Coronary artery (tissue), 2 donors: ENCODE measurements at regions not wholly inside any gene's neighbourhood (a gene's known extent, or its start where the extent isn't known, plus 50 kb on each side); places are given as distances from the start of the nearest gene placed in this dataset.

Experiments used
- DNase-seq: peaks from one replicate; pipeline ENCODE4 v3.0.0-alpha.2; 2017; ENCODE audit warnings: low spot score
- H3K27ac ChIP-seq, 2 donors: fragments of 200-600 bp; sonication (generic); one replicate each; pipeline ENCODE4 v1.5.1; 2016 to 2019
- H3K4me3 ChIP-seq: fragments of 200-600 bp; sonication (generic); 2 replicates; pipeline ENCODE4 v1.5.1; 2016; ENCODE audit warnings: mild to moderate bottlenecking, moderate library complexity
- TF ChIP-seq, protein P1 (sequence below): fragments of 200-600 bp; sonication (generic); IDR thresholded peaks from one replicate; pipeline ENCODE4 v1.5.1; 2019; ENCODE audit warnings: antibody characterized with exemption

- DNase-seq: no peak
- no peak overlapping the region for H3K4me3 ChIP-seq
- TF ChIP-seq, protein P1, sequence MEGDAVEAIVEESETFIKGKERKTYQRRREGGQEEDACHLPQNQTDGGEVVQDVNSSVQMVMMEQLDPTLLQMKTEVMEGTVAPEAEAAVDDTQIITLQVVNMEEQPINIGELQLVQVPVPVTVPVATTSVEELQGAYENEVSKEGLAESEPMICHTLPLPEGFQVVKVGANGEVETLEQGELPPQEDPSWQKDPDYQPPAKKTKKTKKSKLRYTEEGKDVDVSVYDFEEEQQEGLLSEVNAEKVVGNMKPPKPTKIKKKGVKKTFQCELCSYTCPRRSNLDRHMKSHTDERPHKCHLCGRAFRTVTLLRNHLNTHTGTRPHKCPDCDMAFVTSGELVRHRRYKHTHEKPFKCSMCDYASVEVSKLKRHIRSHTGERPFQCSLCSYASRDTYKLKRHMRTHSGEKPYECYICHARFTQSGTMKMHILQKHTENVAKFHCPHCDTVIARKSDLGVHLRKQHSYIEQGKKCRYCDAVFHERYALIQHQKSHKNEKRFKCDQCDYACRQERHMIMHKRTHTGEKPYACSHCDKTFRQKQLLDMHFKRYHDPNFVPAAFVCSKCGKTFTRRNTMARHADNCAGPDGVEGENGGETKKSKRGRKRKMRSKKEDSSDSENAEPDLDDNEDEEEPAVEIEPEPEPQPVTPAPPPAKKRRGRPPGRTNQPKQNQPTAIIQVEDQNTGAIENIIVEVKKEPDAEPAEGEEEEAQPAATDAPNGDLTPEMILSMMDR: no peak
- no peak overlapping the region for H3K27ac ChIP-seq
These were observed 120.3 kb downstream of the PROX1 start for GRCh38 chr1:214108097-214108446.

GRCh38 chr1:214111796-214112195, 124.0 kb downstream of the PROX1 start:
- Histone ChIP-seq H3K4me3 (no peak overlapping the region), H3K27ac (no peak overlapping the region)
- TF ChIP-seq, protein P1: no peak
- DNase-seq: no peak

GRCh38 chr1:214116258-214116657, 128.5 kb downstream of the PROX1 start:
- Histone ChIP-seq H3K4me3 (no peak overlapping the region), H3K27ac (no peak overlapping the region)
- TF ChIP-seq, protein P1: no peak
- no peak for DNase-seq

- TF ChIP-seq, protein P1: no peak
- DNase-seq: no peak
- Histone ChIP-seq H3K27ac (no peak overlapping the region), H3K4me3 (no peak overlapping the region)
These were observed 130.0 kb downstream of the PROX1 start for GRCh38 chr1:214117780-214118179.

DNA sequence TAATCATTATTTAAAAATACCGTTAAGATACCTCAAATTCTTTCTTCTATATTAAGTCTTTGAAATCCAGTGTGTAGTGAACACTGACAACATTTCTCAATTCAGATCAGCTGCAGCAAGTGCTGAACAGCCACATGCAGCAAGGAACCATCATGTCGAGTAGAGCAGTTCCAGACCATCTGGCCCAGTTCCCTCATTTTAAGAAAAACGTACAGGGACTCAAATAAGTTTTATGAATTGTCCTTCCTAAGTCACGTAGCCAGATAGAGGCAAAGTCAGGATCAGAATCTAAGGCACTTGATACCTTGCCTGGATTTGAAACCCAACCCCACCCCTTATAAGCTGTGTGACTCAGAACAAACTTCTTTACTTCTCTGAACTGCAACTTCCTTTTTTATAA, 132.4 kb downstream of the PROX1 start:
- H3K27ac ChIP-seq: no peak overlapping the region
- H3K4me3 ChIP-seq: no peak overlapping the region
- DNase-seq: no peak
- TF ChIP-seq, protein P1: no peak

DNA sequence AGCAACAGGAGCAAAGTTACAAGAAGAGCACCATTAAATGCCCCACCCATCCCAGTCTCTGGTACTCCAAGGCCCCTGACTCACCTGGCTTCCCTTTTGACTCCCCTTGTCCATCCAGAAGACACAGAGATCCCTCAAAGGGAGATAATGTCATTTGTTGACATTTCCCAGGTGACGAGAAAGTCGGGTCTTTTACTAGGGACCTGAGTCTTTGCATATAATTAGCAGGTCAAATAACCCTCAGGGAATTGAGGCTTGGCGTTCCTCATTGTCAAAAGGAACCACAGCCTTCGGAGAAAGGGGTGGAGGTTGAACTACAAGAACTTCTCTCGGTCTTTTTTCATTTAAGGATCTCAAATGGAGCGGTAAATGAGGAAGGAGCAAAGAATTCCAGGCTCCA, 133.2 kb downstream of the PROX1 start:
- TF ChIP-seq, protein P1: no peak
- Histone ChIP-seq H3K27ac (no peak overlapping the region), H3K4me3 (no peak overlapping the region)
- no peak for DNase-seq

GRCh38 chr1:214122110-214122509, 134.3 kb downstream of the PROX1 start:
- DNase-seq: no peak
- Histone ChIP-seq H3K4me3 (no peak overlapping the region), H3K27ac (no peak overlapping the region)
- TF ChIP-seq, protein P1: no peak
